ENCODE measurements at regions not wholly inside any gene's neighbourhood (a gene's known extent, or its start where the extent isn't known, plus 50 kb on each side); places are given as distances from the start of the nearest gene placed in this dataset.

- H3K4me2 ChIP-seq: no peak overlapping the region
- H3K79me2 ChIP-seq (ENCODE audit: low read depth): no peaks in the 10 kb centered on the region
- H3K27me3 ChIP-seq (ENCODE audit: insufficient read depth, low read depth): no peaks in the 10 kb centered on the region
- DNase-seq: no peak
- no peaks in the 10 kb centered on the region; the same call in 1 of the 2 replicates for H3K9me3 ChIP-seq (ENCODE audit: insufficient read depth, low read depth)
- no TSS peak for BruUV-seq (replicated peaks)
- CTCF ChIA-PET: interaction anchor here (0.6 kb wide), 1 partner anchor 263 kb away, joined by 7 read pairs; no protein-coding TSS in a partner anchor
- intact Hi-C loops (cut with micrococcal nuclease; ENCODE audit: unreplicated experiment): no loop called here
- H3K4me3 ChIP-seq: no peak overlapping the region
- H3K9me2 ChIP-seq (ENCODE audit: insufficient read depth): no peaks in the 10 kb centered on the region
- TF ChIP-seq EZH2 (IDR thresholded peaks at IDR 0.05; ENCODE audit: low read depth): no peak
- TF ChIP-seq, protein P1, sequence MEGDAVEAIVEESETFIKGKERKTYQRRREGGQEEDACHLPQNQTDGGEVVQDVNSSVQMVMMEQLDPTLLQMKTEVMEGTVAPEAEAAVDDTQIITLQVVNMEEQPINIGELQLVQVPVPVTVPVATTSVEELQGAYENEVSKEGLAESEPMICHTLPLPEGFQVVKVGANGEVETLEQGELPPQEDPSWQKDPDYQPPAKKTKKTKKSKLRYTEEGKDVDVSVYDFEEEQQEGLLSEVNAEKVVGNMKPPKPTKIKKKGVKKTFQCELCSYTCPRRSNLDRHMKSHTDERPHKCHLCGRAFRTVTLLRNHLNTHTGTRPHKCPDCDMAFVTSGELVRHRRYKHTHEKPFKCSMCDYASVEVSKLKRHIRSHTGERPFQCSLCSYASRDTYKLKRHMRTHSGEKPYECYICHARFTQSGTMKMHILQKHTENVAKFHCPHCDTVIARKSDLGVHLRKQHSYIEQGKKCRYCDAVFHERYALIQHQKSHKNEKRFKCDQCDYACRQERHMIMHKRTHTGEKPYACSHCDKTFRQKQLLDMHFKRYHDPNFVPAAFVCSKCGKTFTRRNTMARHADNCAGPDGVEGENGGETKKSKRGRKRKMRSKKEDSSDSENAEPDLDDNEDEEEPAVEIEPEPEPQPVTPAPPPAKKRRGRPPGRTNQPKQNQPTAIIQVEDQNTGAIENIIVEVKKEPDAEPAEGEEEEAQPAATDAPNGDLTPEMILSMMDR (conservative IDR thresholded peaks at IDR 0.05): no peak
- H3F3A ChIP-seq (ENCODE audit: insufficient read depth, low read depth): no peaks in the 10 kb centered on the region
- H2AFZ ChIP-seq: no peak overlapping the region
- H4K20me1 ChIP-seq (ENCODE audit: insufficient read depth): no peaks in the 10 kb centered on the region
- POLR2A ChIA-PET (ENCODE audit: unreplicated experiment): no interaction called here
- no peaks in the 10 kb centered on the region for H3K36me3 ChIP-seq (ENCODE audit: low read depth)
- no peak overlapping the region for H3K27ac ChIP-seq
- H3K4me1 ChIP-seq (replicated peaks; ENCODE audit: insufficient read depth): no peaks in the 10 kb centered on the region
Measured at GRCh38 chr2:53021292-53021691, 746.3 kb upstream of the CHAC2 start.

- BruUV-seq (replicated peaks): no TSS peak
- H3F3A ChIP-seq (ENCODE audit: insufficient read depth, low read depth): no peaks in the 10 kb centered on the region
- H3K4me2 ChIP-seq: no peak overlapping the region
- H3K27ac ChIP-seq: no peak overlapping the region
- H2AFZ ChIP-seq: no peak overlapping the region
- H3K79me2 ChIP-seq (ENCODE audit: low read depth): no peaks in the 10 kb centered on the region
- intact Hi-C loops (cut with micrococcal nuclease; ENCODE audit: unreplicated experiment): loop anchor here (2.0 kb wide), 1 partner anchor 184 kb away; no protein-coding TSS in a partner anchor
- no peak overlapping the region for H3K4me3 ChIP-seq
- H3K9me2 ChIP-seq (ENCODE audit: insufficient read depth): no peaks in the 10 kb centered on the region; the same call in 1 of the 2 replicates
- no peak for TF ChIP-seq EZH2 (IDR thresholded peaks at IDR 0.05; ENCODE audit: low read depth)
- TF ChIP-seq, protein P1 (conservative IDR thresholded peaks at IDR 0.05): peak; percentile 41
- no peak for DNase-seq
- no peaks in the 10 kb centered on the region for H3K36me3 ChIP-seq (ENCODE audit: low read depth)
- POLR2A ChIA-PET (ENCODE audit: unreplicated experiment): interaction anchor here (0.7 kb wide), 1 partner anchor 215 kb away, joined by 18 read pairs; no protein-coding TSS in a partner anchor
- no peaks in the 10 kb centered on the region for H4K20me1 ChIP-seq (ENCODE audit: insufficient read depth)
- CTCF ChIA-PET: no interaction called here
- H3K9me3 ChIP-seq (ENCODE audit: insufficient read depth, low read depth): no peaks in the 10 kb centered on the region; the same call in 1 of the 2 replicates
- H3K27me3 ChIP-seq (ENCODE audit: insufficient read depth, low read depth): no peaks in the 10 kb centered on the region
- H3K4me1 ChIP-seq (replicated peaks; ENCODE audit: insufficient read depth): no peaks in the 10 kb centered on the region
Measured at GRCh38 chr2:53018825-53019425, 748.7 kb upstream of the CHAC2 start.

GRCh38 chr2:53006980-53007379, 760.6 kb upstream of the CHAC2 start:
- CTCF ChIA-PET: no interaction called here
- intact Hi-C loops (cut with micrococcal nuclease; ENCODE audit: unreplicated experiment): no loop called here
- H3K4me2 ChIP-seq: no peak overlapping the region
- no peak overlapping the region for H3K4me3 ChIP-seq
- H3K4me1 ChIP-seq (replicated peaks; ENCODE audit: insufficient read depth): no peaks in the 10 kb centered on the region
- no peak for DNase-seq
- no peak overlapping the region for H2AFZ ChIP-seq
- no peaks in the 10 kb centered on the region for H3K36me3 ChIP-seq (ENCODE audit: low read depth)
- no TSS peak for BruUV-seq (replicated peaks)
- H3K27ac ChIP-seq: no peak overlapping the region
- no peaks in the 10 kb centered on the region; the same call in 1 of the 2 replicates for H3K9me2 ChIP-seq (ENCODE audit: insufficient read depth)
- no peaks in the 10 kb centered on the region for H4K20me1 ChIP-seq (ENCODE audit: insufficient read depth)
- POLR2A ChIA-PET (ENCODE audit: unreplicated experiment): no interaction called here
- no peaks in the 10 kb centered on the region for H3F3A ChIP-seq (ENCODE audit: insufficient read depth, low read depth)
- no peaks in the 10 kb centered on the region for H3K9me3 ChIP-seq (ENCODE audit: insufficient read depth, low read depth)
- H3K79me2 ChIP-seq (ENCODE audit: low read depth): no peaks in the 10 kb centered on the region
- TF ChIP-seq EZH2 (IDR thresholded peaks at IDR 0.05; ENCODE audit: low read depth): no peak
- TF ChIP-seq, protein P1 (conservative IDR thresholded peaks at IDR 0.05): no peak
- H3K27me3 ChIP-seq (ENCODE audit: insufficient read depth, low read depth): no peaks in the 10 kb centered on the region

All from PC-9 (cell line).